Heart left ventricle (tissue), 13 donors: ENCODE measurements at regions not wholly inside any gene's neighbourhood (a gene's known extent, or its start where the extent isn't known, plus 50 kb on each side); places are given as distances from the start of the nearest gene placed in this dataset.

ENCODE experiments used
- CTCF ChIP-seq, 12 donors: fragments of 200-600 bp; sonication (generic) in 4 of 12; IDR thresholded peaks; one replicate each; pipeline versions ENCODE4 v1.5.0 to v1.8.0; 2018 to 2022; ENCODE audit warnings: antibody characterized with exemption in 12 of 12, mild to moderate bottlenecking in 5 of 12
- POLR2A ChIP-seq, 2 donors: fragments of 450-650 bp; IDR thresholded peaks; one replicate each; pipeline ENCODE4 v1.6.1; 2017; ENCODE audit warnings: antibody characterized with exemption in 2 of 2, mild to moderate bottlenecking in 2 of 2, moderate library complexity in 2 of 2
- donor health status: ischemic (EF 13 %, LVEDD 7.1; RV severe dilation, severe dysfunction).
- donor health status: DM: no; HTN: yes; CAD: no.
- donor health status: DM: no; HTN: no; CAD: no.
- donor health status: ischemic (EF 25% LVEDD 6.9; RV normal size, moderate dysfunction).
- donor health status: ischemic (EF 25% LVEDD 5.7; RV mildly dilated, moderate dysfunction).
- donor health status: ischemic (EF 35%, LVEDD 5.7; RV mildly dilated, moderate dysfunction).
- donor health status: nonischemic (EF 11% LVEDD 7.7; RV severe dilation, severe dysfunction).
- donor health status: DM: yes; HTN: yes; CAD: no.
- donor health status: PGD.
- donor health status: ischemic (EF 29% LVEDD 5.4; RV normal size, mild dysfunction).
- donor health status: nonischemic (EF 23%, LVEDD 6.1; RV moderate dilation, normal function).

- no peak for TF ChIP-seq CTCF (IDR thresholded peaks at IDR 0.05)
- TF ChIP-seq POLR2A (IDR thresholded peaks at IDR 0.05): no peak
Measured at GRCh38 chr7:17624379-17624778, 315.9 kb downstream of the SNX13 start.
